ENCODE measurements at regions not wholly inside any gene's neighbourhood (a gene's known extent, or its start where the extent isn't known, plus 50 kb on each side); places are given as distances from the start of the nearest gene placed in this dataset.

GRCh38 chr9:1673300-1673699, 341.8 kb upstream of the SMARCA2 start:
- DNase-seq (ENCODE audit: low spot score), result no peak
- Histone ChIP-seq H3K36me3 (ENCODE audit: insufficient read depth) (no peaks in the 10 kb centered on the region), H2AFZ (no peak overlapping the region), H3F3A (replicated peaks; ENCODE audit: low read depth) (no peaks in the 10 kb centered on the region), H3K27me3 (ENCODE audit: insufficient read depth) (no peaks in the 10 kb centered on the region), H3K9me2 (ENCODE audit: insufficient read depth) (peaks cover 8% of the 10 kb centered on the region), H3K4me3 (no peak overlapping the region), H3K79me2 (replicated peaks; ENCODE audit: insufficient read depth) (no peaks in the 10 kb centered on the region), H4K20me1 (replicated peaks; ENCODE audit: insufficient read depth) (no peaks in the 10 kb centered on the region), H3K4me1 (ENCODE audit: insufficient read depth) (no peaks in the 10 kb centered on the region), H3K27ac (ENCODE audit: low read depth) (no peak overlapping the region), H3K4me2 (no peak overlapping the region)
- H3K27ac Mint-ChIP-seq, result no peak overlapping the region
- no peaks in the 10 kb centered on the region for H3K4me1 Mint-ChIP-seq
- no peaks in the 10 kb centered on the region; the same call in 2 of the 3 replicates for H3K9me3 Mint-ChIP-seq
- H3K27me3 Mint-ChIP-seq (ENCODE audit: insufficient read depth, low read depth, poor library complexity), result peaks cover 2% of the 10 kb centered on the region
- H3K4me3 Mint-ChIP-seq, result no peak overlapping the region
- no peaks in the 10 kb centered on the region for H3K36me3 Mint-ChIP-seq (ENCODE audit: low read depth)
- ATAC-seq, result no peak
- TF ChIP-seq EZH2 (IDR thresholded peaks at IDR 0.05; ENCODE audit: low read depth, unreplicated experiment) (no peak), CTCF (conservative IDR thresholded peaks at IDR 0.05; ENCODE audit: low read depth in 2 of 2) (no peak), NANOG (IDR thresholded peaks at IDR 0.05; ENCODE audit: borderline replicate concordance) (no peak), POLR2AphosphoS5 (IDR thresholded peaks at IDR 0.05; ENCODE audit: low read depth) (no peak), ZNF462 (CRISPR knock-in tag; IDR thresholded peaks at IDR 0.05) (no peak), EZH2phosphoT487 (IDR thresholded peaks at IDR 0.05; ENCODE audit: unreplicated experiment) (no peak), ZNF331 (CRISPR knock-in tag; IDR thresholded peaks at IDR 0.05; ENCODE audit: low read depth) (no peak), ZNF114 (CRISPR knock-in tag; IDR thresholded peaks at IDR 0.05) (no peak), ETS1 (IDR thresholded peaks at IDR 0.05) (no peak), CREB1 (CRISPR knock-in tag; IDR thresholded peaks at IDR 0.05; ENCODE audit: low read depth) (no peak)

All from GM23338 (cell line).